Stomach (tissue), 8 donors: ENCODE measurements at regions not wholly inside any gene's neighbourhood (a gene's known extent, or its start where the extent isn't known, plus 50 kb on each side); places are given as distances from the start of the nearest gene placed in this dataset.

Source experiments
- DNase-seq, 2 donors: peaks; one replicate each; pipeline versions ENCODE4 v3.0.0 to v3.0.0-alpha.2; 2013 to 2019
- H3K27ac ChIP-seq, 5 donors: fragments of 200-600 bp in 4 of 5; sonication (generic) in 4 of 5; one replicate each; pipeline ENCODE4 v1.5.1; 2013 to 2019; ENCODE audit warnings: mild to moderate bottlenecking in 1 of 5, moderate library complexity in 1 of 5
- H3K27me3 ChIP-seq, 3 donors: fragments of 200-600 bp; sonication (generic); one replicate each; pipeline ENCODE4 v1.5.1; 2017 to 2019; ENCODE audit warnings: mixed run types in 1 of 3
- H3K36me3 ChIP-seq, 4 donors: fragments of 200-600 bp; sonication (generic); 1 replicate in 3 of 4; 2 replicates in 1 of 4; pipeline ENCODE4 v1.5.1; 2016 to 2019
- H3K4me1 ChIP-seq, 4 donors: fragments of 200-600 bp; sonication (generic); one replicate each; pipeline ENCODE4 v1.5.1; 2016 to 2019
- H3K4me3 ChIP-seq, 4 donors: fragments of 200-600 bp; sonication (generic) in 3 of 4; one replicate each; pipeline ENCODE4 v1.5.1; 2016 to 2019; ENCODE audit warnings: mild to moderate bottlenecking in 1 of 4
- H3K9me3 ChIP-seq, 4 donors: fragments of 200-600 bp; sonication (generic); one replicate each; pipeline ENCODE4 v1.5.1; 2016 to 2019
- EP300 ChIP-seq: sonication (generic); formaldehyde crosslinking; IDR thresholded peaks from one replicate; pipeline ENCODE4 v1.6.1; 2017; ENCODE audit warnings: antibody characterized with exemption
- POLR2A ChIP-seq, 4 donors: fragments of 450-650 bp; IDR thresholded peaks; one replicate each; pipeline ENCODE4 v1.6.1; 2016; ENCODE audit warnings: antibody characterized with exemption in 4 of 4, control low read depth in 2 of 4, mild to moderate bottlenecking in 1 of 4, moderate library complexity in 1 of 4
- POLR2AphosphoS5 ChIP-seq, 3 donors: sonication (generic); formaldehyde crosslinking; IDR thresholded peaks; one replicate each; pipeline ENCODE4 v1.6.1; 2016; ENCODE audit warnings: antibody characterized with exemption in 3 of 3
- WGBS, 5 donors: extraction: QIAGEN DNeasy Blood & Tissue Kit in 3 of 5; methylation state at CpG; one replicate each; pipeline versions ENCODE4 v1.1.5 to v1.1.7; 2013 to 2018; 5-methylcytosine and 5-hydroxymethylcytosine counted together
- intact Hi-C: fragments of 100-400 bp; cut with DNase I; formaldehyde crosslinking; loops from one replicate; pipeline ENCODE4 v1.15.1; 2023; ENCODE audit warnings: low total_unique reads
- TF ChIP-seq, protein P1 (sequence below), 7 experiments: fragments of 450-650 bp in 4 of 7; fragments of 200-600 bp in 3 of 7; sonication (generic) in 3 of 7; IDR thresholded peaks; one replicate each; pipeline ENCODE4 v1.5.1; 2016 to 2019; ENCODE audit warnings: antibody characterized with exemption in 7 of 7, control low read depth in 2 of 7, mild to moderate bottlenecking in 1 of 7
- donor health status: healthy with polysubstance abuse.
- donor health status: Bipolar disorder and iron deficiency.
- donor health status: healthy.

DNA sequence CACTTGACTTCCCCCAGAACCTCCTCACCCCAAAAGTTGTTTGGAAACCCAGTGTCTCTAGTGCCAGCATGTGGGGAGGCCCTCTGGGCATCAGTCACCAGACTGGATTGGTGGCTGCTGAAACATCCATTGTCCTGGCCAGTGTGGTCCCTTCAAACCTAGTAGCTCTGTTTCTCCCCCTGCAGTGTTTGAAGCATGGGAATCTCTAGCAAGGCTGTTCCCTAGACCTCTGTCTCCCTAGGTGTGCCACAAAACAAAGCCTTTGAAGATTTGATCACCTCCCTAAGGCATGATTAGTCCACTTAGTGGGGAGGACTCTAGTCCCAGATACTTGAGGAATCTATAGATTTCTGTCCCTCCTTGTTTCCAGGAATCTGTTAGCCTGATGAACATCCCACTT lies 60.3 kb downstream of the ARF6 start:
- no peak for DNase-seq
- no peak overlapping the region for H3K27ac ChIP-seq
- TF ChIP-seq POLR2AphosphoS5 (IDR thresholded peaks at IDR 0.05): no peak
- TF ChIP-seq EP300: no peak
- TF ChIP-seq POLR2A (IDR thresholded peaks at IDR 0.05): no peak
- TF ChIP-seq, protein P1, sequence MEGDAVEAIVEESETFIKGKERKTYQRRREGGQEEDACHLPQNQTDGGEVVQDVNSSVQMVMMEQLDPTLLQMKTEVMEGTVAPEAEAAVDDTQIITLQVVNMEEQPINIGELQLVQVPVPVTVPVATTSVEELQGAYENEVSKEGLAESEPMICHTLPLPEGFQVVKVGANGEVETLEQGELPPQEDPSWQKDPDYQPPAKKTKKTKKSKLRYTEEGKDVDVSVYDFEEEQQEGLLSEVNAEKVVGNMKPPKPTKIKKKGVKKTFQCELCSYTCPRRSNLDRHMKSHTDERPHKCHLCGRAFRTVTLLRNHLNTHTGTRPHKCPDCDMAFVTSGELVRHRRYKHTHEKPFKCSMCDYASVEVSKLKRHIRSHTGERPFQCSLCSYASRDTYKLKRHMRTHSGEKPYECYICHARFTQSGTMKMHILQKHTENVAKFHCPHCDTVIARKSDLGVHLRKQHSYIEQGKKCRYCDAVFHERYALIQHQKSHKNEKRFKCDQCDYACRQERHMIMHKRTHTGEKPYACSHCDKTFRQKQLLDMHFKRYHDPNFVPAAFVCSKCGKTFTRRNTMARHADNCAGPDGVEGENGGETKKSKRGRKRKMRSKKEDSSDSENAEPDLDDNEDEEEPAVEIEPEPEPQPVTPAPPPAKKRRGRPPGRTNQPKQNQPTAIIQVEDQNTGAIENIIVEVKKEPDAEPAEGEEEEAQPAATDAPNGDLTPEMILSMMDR (IDR thresholded peaks at IDR 0.05): no peak

DNA sequence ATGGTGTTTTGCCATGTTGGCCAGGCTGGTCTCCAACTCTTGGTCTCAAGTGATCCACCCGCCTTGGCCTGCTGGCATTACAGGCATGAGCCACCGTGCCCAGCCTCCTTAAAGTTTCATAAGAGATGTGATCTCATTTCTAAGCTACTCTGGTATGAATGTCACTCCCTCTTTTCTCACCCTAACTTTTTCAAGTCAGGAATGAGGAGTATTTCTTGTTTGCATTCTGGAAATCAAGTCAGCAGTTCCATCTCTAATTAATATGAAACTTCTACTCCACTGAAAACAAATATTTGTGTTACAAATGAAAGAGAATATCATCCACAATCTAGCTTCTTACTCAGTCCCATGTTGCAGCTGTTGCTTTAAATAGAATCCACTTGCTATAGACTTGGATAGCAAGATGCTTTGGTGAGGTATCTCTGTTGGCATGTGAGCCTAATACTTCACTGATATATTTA lies 61.3 kb downstream of the ARF6 start:
- no peak overlapping the region for H3K27ac ChIP-seq
- peaks cover 9 to 24% (median 16%) of the 10 kb centered on the region in 4 donors for H3K4me1 ChIP-seq
- no peak for DNase-seq
- no peak overlapping the region for H3K4me3 ChIP-seq
- WGBS, 5 donors: 62 to 88% (median 81%) methylated on average over 2 of the region's 2 CpGs
- intact Hi-C loops: no loop called here
- no peaks in the 10 kb centered on the region for H3K27me3 ChIP-seq
- TF ChIP-seq POLR2A (IDR thresholded peaks at IDR 0.05) (no peak), EP300 (no peak), POLR2AphosphoS5 (IDR thresholded peaks at IDR 0.05) (no peak)
- TF ChIP-seq, protein P1 (IDR thresholded peaks at IDR 0.05): no peak
- H3K36me3 ChIP-seq: no peaks in the 10 kb centered on the region
- no peaks in the 10 kb centered on the region for H3K9me3 ChIP-seq

More for the DNA sequence above, 60.3 kb downstream of the ARF6 start:
- peaks cover 9 to 24% (median 16%) of the 10 kb centered on the region in 4 donors for H3K4me1 ChIP-seq
- H3K9me3 ChIP-seq: no peaks in the 10 kb centered on the region
- H3K4me3 ChIP-seq: no peak overlapping the region
- no peaks in the 10 kb centered on the region for H3K27me3 ChIP-seq
- intact Hi-C loops: no loop called here
- no peaks in the 10 kb centered on the region for H3K36me3 ChIP-seq

DNA sequence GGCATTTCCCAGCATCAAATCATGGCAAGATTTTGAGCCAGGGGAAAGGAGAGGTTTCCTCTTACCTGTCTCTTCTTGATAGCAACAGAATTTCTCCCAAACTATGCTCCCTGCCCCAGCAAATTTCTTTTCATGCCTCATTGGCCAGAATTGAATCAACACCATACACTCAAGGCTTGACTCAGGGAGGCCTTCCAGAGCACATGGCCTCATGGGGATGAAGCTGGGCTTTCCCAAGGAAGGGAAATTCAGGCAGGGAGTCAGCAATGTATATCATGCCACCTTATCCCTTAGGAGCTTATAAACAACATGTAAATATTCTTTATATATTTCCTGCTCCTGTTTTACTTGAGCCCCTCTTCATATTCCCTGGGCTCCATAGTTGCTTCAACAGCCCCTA lies 62.1 kb downstream of the ARF6 start:
- TF ChIP-seq POLR2A (IDR thresholded peaks at IDR 0.05) (no peak), EP300 (no peak), POLR2AphosphoS5 (IDR thresholded peaks at IDR 0.05) (no peak)
- TF ChIP-seq, protein P1 (IDR thresholded peaks at IDR 0.05): no peak
- no peak for DNase-seq
- Histone ChIP-seq H3K9me3 (no peaks in the 10 kb centered on the region), H3K27me3 (no peaks in the 10 kb centered on the region), H3K4me1 (peaks cover 9 to 23% (median 16%) of the 10 kb centered on the region in 4 donors), H3K4me3 (no peak overlapping the region), H3K27ac (no peak overlapping the region), H3K36me3 (no peaks in the 10 kb centered on the region)
- intact Hi-C loops: no loop called here

DNA sequence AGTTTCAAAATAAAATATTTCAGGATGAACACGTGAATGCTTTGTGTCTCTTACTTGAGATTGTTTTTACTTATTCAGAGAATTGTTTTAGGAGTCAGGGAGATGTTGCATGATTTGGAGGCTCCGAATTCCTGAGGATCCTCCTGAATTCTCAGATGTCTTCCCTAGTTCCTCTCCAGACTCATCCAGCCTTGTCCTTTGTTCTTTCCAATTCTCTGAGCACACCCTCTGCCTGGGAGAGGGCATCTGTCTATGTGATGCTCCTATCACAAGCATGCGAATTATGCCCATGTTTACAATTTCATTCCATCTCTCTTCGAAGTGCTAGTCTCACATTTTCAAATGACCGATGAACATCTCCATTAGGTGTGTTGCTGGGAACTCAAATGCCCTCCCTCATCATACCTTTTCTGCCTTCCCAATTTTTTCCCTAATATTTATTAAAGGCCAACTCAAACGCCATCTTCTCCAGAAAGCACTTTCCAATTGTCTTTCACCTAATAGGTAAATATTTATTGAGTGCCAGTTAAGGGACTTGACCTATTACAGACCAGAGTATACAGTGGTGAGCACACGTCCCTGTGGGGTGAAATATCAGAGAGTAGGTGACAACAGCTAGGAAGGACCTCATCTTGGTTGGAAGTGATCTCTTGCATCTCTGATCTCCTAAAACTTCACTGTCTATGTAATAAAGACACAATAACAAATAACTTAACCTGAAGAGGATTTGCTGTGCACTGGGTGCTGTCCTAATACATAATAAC lies 64.4 kb downstream of the ARF6 start:
- no peak for DNase-seq
- H3K4me1 ChIP-seq: peaks cover 0 to 3% (median under 1%) of the 10 kb centered on the region in 4 donors
- no peaks in the 10 kb centered on the region for H3K36me3 ChIP-seq
- intact Hi-C loops: no loop called here
- WGBS, 5 donors: 70 to 76% (median 74%) methylated on average over 7 of the region's 7 CpGs
- H3K27ac ChIP-seq: no peak overlapping the region
- H3K4me3 ChIP-seq: no peak overlapping the region
- TF ChIP-seq POLR2A (IDR thresholded peaks at IDR 0.05): no peak
- no peak for TF ChIP-seq EP300
- no peak for TF ChIP-seq POLR2AphosphoS5 (IDR thresholded peaks at IDR 0.05)
- TF ChIP-seq, protein P1 (IDR thresholded peaks at IDR 0.05): no peak
- H3K27me3 ChIP-seq: no peaks in the 10 kb centered on the region
- no peaks in the 10 kb centered on the region for H3K9me3 ChIP-seq
